Caco-2 (cell line): ENCODE measurements at regions not wholly inside any gene's neighbourhood (a gene's known extent, or its start where the extent isn't known, plus 50 kb on each side); places are given as distances from the start of the nearest gene placed in this dataset.

Source experiments
- BruUV-seq: library from RNA; stranded (reverse); fragments of 400-500 nt; replicated peaks from 2 replicates; lab custom pipeline; 2021; lab: Mats Ljungman, UMichigan
- CTCF ChIA-PET: fragments of 300-600 bp; sonication (Branson Sonifier 250); formaldehyde crosslinking; loops from one replicate; lab custom pipeline; 2022; ENCODE audit warnings: antibody characterized with exemption; lab: Charles Lee
- POLR2A ChIA-PET: fragments of 300-600 bp; sonication (Branson Sonifier 250); formaldehyde crosslinking; loops from one replicate; lab custom pipeline; 2022; ENCODE audit warnings: antibody characterized with exemption; lab: Charles Lee
- DNase-seq, 2 experiments: peaks; one replicate each; pipeline versions ENCODE4 v3.0.0 to v3.0.0-alpha.2; 2020 to 2022
- H3K27me3 ChIP-seq: replicated peaks from 2 replicates; pipeline ENCODE4 v1.6.0; 2011; ENCODE audit warnings: low read length; ENCODE audit not compliant: control insufficient read depth, insufficient read depth
- H3K36me3 ChIP-seq: 2 replicates; pipeline ENCODE4 v1.5.1; 2011; ENCODE audit warnings: low read length; ENCODE audit not compliant: control insufficient read depth, insufficient read depth
- H3K4me1 ChIP-seq: fragments of 250-450 bp; sonication (Bioruptor Pico); 2 replicates; pipeline ENCODE4 v1.5.1; 2020; ENCODE audit warnings: mild to moderate bottlenecking
- H3K4me3 ChIP-seq: 2 replicates; pipeline ENCODE4 v1.5.1; 2011; ENCODE audit warnings: low read depth, mild to moderate bottlenecking, control low read depth, low read length
- H3K9me3 ChIP-seq: fragments of 250-450 bp; sonication (Bioruptor Pico); 2 replicates; pipeline ENCODE4 v1.5.1; 2020; ENCODE audit warnings: mild to moderate bottlenecking, moderate library complexity
- H3K27ac Mint-ChIP-seq: one replicate; pipeline ENCODE4 v1.8.0; 2022; ENCODE audit warnings: mixed read lengths; ENCODE audit not compliant: unreplicated experiment
- H3K27me3 Mint-ChIP-seq: one replicate; pipeline ENCODE4 v1.8.0; 2022; ENCODE audit warnings: mixed read lengths; ENCODE audit not compliant: insufficient read depth, unreplicated experiment
- H3K36me3 Mint-ChIP-seq: one replicate; pipeline ENCODE4 v1.8.0; 2022; ENCODE audit warnings: mild to moderate bottlenecking, mixed read lengths; ENCODE audit not compliant: insufficient read depth, unreplicated experiment
- H3K4me1 Mint-ChIP-seq: one replicate; pipeline ENCODE4 v1.8.0; 2022; ENCODE audit warnings: low read depth, mixed read lengths; ENCODE audit not compliant: unreplicated experiment
- H3K4me3 Mint-ChIP-seq: one replicate; pipeline ENCODE4 v1.8.0; 2022; ENCODE audit warnings: mild to moderate bottlenecking, moderate library complexity, mixed read lengths; ENCODE audit not compliant: unreplicated experiment
- H3K9me3 Mint-ChIP-seq: one replicate; pipeline ENCODE4 v1.8.0; 2022; ENCODE audit warnings: mixed read lengths; ENCODE audit not compliant: unreplicated experiment
- intact Hi-C: fragments of 100-400 bp; cut with micrococcal nuclease; formaldehyde crosslinking; loops from one replicate; pipeline ENCODE4 v1.10.0; 2022; ENCODE audit not compliant: unreplicated experiment
- TF ChIP-seq, protein P1 (sequence below), 2 experiments: fragments of 200-600 bp in 1 of 2; IDR thresholded peaks; 1 replicate in 1 of 2; 2 replicates in 1 of 2; pipeline versions ENCODE4 v1.5.1 to v1.8.0; 2011 to 2022; ENCODE audit warnings: antibody characterized with exemption in 1 of 2, control low read depth in 1 of 2, inconsistent platforms in 1 of 2, low read depth in 1 of 2, low read length in 1 of 2, mild to moderate bottlenecking in 1 of 2, moderate library complexity in 1 of 2; ENCODE audit not compliant: insufficient read depth in 1 of 2, severe bottlenecking in 1 of 2, unreplicated experiment in 1 of 2

DNA sequence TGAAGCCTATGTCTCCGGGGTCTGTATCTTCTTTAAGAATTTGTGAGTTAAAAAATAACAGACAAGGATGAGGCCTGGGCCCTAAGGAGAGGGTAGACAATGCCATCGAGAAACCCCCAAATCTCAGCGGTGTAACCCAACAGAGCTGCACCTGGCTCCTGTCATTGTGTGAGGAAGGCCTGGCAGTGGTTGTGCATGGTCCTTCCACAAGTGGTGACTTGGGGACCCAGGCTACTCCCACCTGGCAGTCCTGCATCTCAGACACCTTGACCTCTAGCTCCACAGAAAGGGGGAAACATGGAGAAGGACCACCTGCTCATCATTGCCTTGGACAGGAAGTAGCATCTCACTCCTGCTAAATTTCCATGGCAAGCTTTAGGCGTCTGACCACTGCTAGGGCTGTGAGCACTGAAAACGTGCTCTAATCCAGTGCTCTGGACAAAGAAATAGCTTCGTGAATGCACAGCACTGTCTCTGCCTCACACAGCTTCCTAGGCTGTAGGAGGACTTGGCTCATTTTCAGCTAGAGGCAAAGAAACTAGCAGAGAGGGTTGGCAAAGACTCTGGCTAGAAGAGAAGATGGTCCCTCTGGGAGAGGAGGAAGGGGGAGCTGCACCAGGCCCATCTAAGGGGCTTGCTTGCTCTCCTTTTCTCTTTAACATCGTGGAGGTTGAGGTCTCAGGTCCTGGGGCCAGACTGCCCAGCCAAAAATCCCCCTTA is 273.9 kb upstream of the ZMIZ1 start:
- DNase-seq: no peak
- no peak overlapping the region for H3K4me3 Mint-ChIP-seq
- Histone ChIP-seq H3K36me3 (no peaks in the 10 kb centered on the region), H3K9me3 (no peaks in the 10 kb centered on the region), H3K4me1 (no peaks in the 10 kb centered on the region), H3K4me3 (no peak overlapping the region), H3K27me3 (no peaks in the 10 kb centered on the region; the same call in 1 of the 2 replicates)
- no peaks in the 10 kb centered on the region for H3K36me3 Mint-ChIP-seq
- POLR2A ChIA-PET: no interaction called here
- H3K27ac Mint-ChIP-seq: no peak overlapping the region
- BruUV-seq: no TSS peak
- CTCF ChIA-PET: no interaction called here
- intact Hi-C loops: no loop called here
- peaks cover 10% of the 10 kb centered on the region for H3K9me3 Mint-ChIP-seq
- TF ChIP-seq, protein P1, sequence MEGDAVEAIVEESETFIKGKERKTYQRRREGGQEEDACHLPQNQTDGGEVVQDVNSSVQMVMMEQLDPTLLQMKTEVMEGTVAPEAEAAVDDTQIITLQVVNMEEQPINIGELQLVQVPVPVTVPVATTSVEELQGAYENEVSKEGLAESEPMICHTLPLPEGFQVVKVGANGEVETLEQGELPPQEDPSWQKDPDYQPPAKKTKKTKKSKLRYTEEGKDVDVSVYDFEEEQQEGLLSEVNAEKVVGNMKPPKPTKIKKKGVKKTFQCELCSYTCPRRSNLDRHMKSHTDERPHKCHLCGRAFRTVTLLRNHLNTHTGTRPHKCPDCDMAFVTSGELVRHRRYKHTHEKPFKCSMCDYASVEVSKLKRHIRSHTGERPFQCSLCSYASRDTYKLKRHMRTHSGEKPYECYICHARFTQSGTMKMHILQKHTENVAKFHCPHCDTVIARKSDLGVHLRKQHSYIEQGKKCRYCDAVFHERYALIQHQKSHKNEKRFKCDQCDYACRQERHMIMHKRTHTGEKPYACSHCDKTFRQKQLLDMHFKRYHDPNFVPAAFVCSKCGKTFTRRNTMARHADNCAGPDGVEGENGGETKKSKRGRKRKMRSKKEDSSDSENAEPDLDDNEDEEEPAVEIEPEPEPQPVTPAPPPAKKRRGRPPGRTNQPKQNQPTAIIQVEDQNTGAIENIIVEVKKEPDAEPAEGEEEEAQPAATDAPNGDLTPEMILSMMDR (IDR thresholded peaks at IDR 0.05; ENCODE audit: insufficient read depth in 1 of 2, low read depth in 1 of 2, low read length in 1 of 2, severe bottlenecking in 1 of 2, unreplicated experiment in 1 of 2): no peak
- peaks cover 6% of the 10 kb centered on the region for H3K4me1 Mint-ChIP-seq
- peaks cover 2% of the 10 kb centered on the region for H3K27me3 Mint-ChIP-seq

DNA sequence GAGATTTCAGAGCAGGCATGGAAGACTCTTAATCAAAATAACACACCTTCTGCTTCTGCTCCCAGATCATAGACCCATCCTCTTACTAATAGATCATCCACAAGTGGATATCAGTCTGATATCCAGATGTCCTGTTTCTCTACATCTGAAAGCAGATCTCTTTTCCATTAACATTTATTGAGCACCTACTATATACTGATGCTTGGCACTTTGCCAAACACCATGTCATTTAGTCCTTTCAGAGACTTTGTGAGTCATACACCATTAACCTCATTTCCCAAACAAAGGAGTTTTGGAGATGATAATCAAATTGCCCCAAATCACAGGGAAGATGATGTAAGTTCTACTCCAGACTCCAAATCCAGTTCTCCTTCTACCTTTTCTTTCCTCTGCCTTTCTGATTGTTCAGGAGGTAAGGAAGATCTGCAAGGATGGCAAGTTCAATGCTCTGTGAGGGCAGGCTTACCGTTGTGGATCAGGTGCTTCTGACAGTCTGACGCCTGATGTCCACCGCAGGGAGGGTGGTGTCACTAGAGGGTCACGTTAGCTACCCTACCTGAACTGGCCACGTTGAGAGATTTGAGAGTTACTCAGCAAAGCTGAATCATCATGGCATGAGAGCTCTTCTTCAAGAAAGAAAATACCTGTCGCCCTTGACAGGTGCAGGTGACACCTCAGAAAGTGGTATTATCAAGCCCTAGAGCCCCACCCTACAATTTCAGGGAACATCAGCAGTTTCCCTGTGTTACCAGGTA is 269.6 kb upstream of the ZMIZ1 start:
- no peak overlapping the region for H3K4me3 Mint-ChIP-seq
- H3K27ac Mint-ChIP-seq: no peak overlapping the region
- H3K27me3 Mint-ChIP-seq: peaks cover 2% of the 10 kb centered on the region
- POLR2A ChIA-PET: no interaction called here
- H3K9me3 Mint-ChIP-seq: no peaks in the 10 kb centered on the region
- Histone ChIP-seq H3K9me3 (no peaks in the 10 kb centered on the region), H3K4me1 (no peaks in the 10 kb centered on the region), H3K4me3 (no peak overlapping the region), H3K27me3 (no peaks in the 10 kb centered on the region; the same call in 1 of the 2 replicates), H3K36me3 (no peaks in the 10 kb centered on the region)
- intact Hi-C loops: no loop called here
- BruUV-seq: no TSS peak
- CTCF ChIA-PET: no interaction called here
- no peaks in the 10 kb centered on the region for H3K4me1 Mint-ChIP-seq
- no peaks in the 10 kb centered on the region for H3K36me3 Mint-ChIP-seq
- no peak for DNase-seq
- TF ChIP-seq, protein P1 (IDR thresholded peaks at IDR 0.05; ENCODE audit: insufficient read depth in 1 of 2, low read depth in 1 of 2, low read length in 1 of 2, severe bottlenecking in 1 of 2, unreplicated experiment in 1 of 2): no peak

DNA sequence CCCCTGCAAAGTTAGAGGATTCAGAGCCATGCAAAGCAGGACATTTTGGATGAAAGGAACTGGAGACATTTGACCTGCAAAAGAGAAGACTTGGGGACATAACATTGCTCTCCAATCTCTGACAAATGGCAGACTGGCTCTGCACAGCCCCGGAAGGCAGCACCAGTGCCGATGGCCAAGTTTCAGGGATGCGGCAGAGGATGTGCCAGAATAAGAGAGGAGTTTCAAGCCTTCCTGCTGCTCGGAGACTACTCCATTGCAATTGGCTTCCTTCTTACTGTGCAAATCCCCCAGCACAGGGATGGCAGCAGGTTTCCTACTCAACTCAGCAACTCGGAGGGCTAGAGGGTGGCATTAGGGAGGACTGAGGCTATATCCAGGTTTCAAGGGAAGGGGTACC is 268.8 kb upstream of the ZMIZ1 start:
- H3K36me3 Mint-ChIP-seq: no peaks in the 10 kb centered on the region
- no peak for DNase-seq
- no peaks in the 10 kb centered on the region for H3K4me1 Mint-ChIP-seq
- no TSS peak for BruUV-seq
- H3K9me3 Mint-ChIP-seq: no peaks in the 10 kb centered on the region
- Histone ChIP-seq H3K4me3 (no peak overlapping the region), H3K4me1 (peaks cover 4% of the 10 kb centered on the region), H3K9me3 (no peaks in the 10 kb centered on the region), H3K36me3 (no peaks in the 10 kb centered on the region), H3K27me3 (no peaks in the 10 kb centered on the region; the same call in 1 of the 2 replicates)
- no peak overlapping the region for H3K4me3 Mint-ChIP-seq
- H3K27ac Mint-ChIP-seq: no peak overlapping the region
- TF ChIP-seq, protein P1 (IDR thresholded peaks at IDR 0.05; ENCODE audit: insufficient read depth in 1 of 2, low read depth in 1 of 2, low read length in 1 of 2, severe bottlenecking in 1 of 2, unreplicated experiment in 1 of 2): no peak
- H3K27me3 Mint-ChIP-seq: peaks cover 2% of the 10 kb centered on the region
- ChIA-PET CTCF (no interaction called here), POLR2A (no interaction called here)
- intact Hi-C loops: no loop called here
